Naive thymus-derived CD4-positive, alpha-beta T cell (primary cell): ENCODE measurements at regions not wholly inside any gene's neighbourhood (a gene's known extent, or its start where the extent isn't known, plus 50 kb on each side); places are given as distances from the start of the nearest gene placed in this dataset.

Experiments used
- ATAC-seq: fragments of 150-1000 bp; cut with Tn5 transposase; 2 replicates; pipeline ENCODE4 v1.10.0; 2021; ENCODE audit warnings: mild to moderate bottlenecking, moderate library complexity
- CTCF ChIA-PET: fragments of 350-600 bp; sonication (Branson Sonifier 250); formaldehyde crosslinking; loops from one replicate; lab custom pipeline; 2021; ENCODE audit warnings: antibody characterized with exemption; lab: Charles Lee
- POLR2A ChIA-PET: fragments of 350-600 bp; sonication (Branson Sonifier 250); formaldehyde crosslinking; loops from one replicate; lab custom pipeline; 2021; ENCODE audit warnings: antibody characterized with exemption, inconsistent platforms; lab: Charles Lee
- DNase-seq, 9 donors: peaks; one replicate each; pipeline versions ENCODE4 v3.0.0 to v3.0.0-alpha.2; 2020 to 2022; ENCODE audit warnings: mixed read lengths in 1 of 9
- H3K27ac ChIP-seq: one replicate; pipeline ENCODE4 v1.7.0; 2013; ENCODE audit warnings: mild to moderate bottlenecking, low read depth, low read length, moderate library complexity
- H3K27me3 ChIP-seq, 2 donors: one replicate each; pipeline ENCODE4 v1.7.0; 2013; ENCODE audit warnings: low read length in 2 of 2, mild to moderate bottlenecking in 2 of 2, moderate library complexity in 2 of 2; ENCODE audit not compliant: control insufficient read depth in 2 of 2, insufficient read depth in 2 of 2
- H3K36me3 ChIP-seq, 3 experiments: 1 replicate in 2 of 3; 2 replicates in 1 of 3; pipeline ENCODE4 v1.7.0; 2013; ENCODE audit warnings: low read length in 3 of 3, mild to moderate bottlenecking in 3 of 3, moderate library complexity in 1 of 3; ENCODE audit not compliant: insufficient read depth in 3 of 3, control insufficient read depth in 2 of 3
- H3K4me1 ChIP-seq, 2 donors: one replicate each; pipeline ENCODE4 v1.7.0; 2013; ENCODE audit warnings: low read length in 2 of 2, mild to moderate bottlenecking in 2 of 2, moderate library complexity in 1 of 2; ENCODE audit not compliant: control insufficient read depth in 2 of 2, insufficient read depth in 2 of 2
- H3K4me3 ChIP-seq: 2 replicates; pipeline ENCODE4 v1.7.0; 2013; ENCODE audit warnings: mild to moderate bottlenecking, low read length
- H3K9me3 ChIP-seq, 3 experiments: 1 replicate in 2 of 3; 2 replicates in 1 of 3; pipeline ENCODE4 v1.7.0; 2013; ENCODE audit warnings: low read length in 3 of 3; ENCODE audit not compliant: control insufficient read depth in 2 of 3
- H3K27ac Mint-ChIP-seq, 9 donors: one replicate each; pipeline ENCODE4 v1.8.0; 2020 to 2022; ENCODE audit warnings: mixed read lengths in 9 of 9, mild to moderate bottlenecking in 8 of 9, moderate library complexity in 5 of 9, inconsistent platforms in 2 of 9
- H3K27me3 Mint-ChIP-seq, 5 donors: one replicate each; pipeline ENCODE4 v1.8.0; 2021 to 2022; ENCODE audit warnings: mixed read lengths in 5 of 5, mild to moderate bottlenecking in 1 of 5
- H3K36me3 Mint-ChIP-seq, 5 donors: one replicate each; pipeline ENCODE4 v1.8.0; 2020 to 2022; ENCODE audit warnings: mixed read lengths in 5 of 5, mild to moderate bottlenecking in 3 of 5, inconsistent platforms in 1 of 5
- H3K4me1 Mint-ChIP-seq, 7 donors: one replicate each; pipeline ENCODE4 v1.8.0; 2020 to 2022; ENCODE audit warnings: mixed read lengths in 7 of 7, mild to moderate bottlenecking in 3 of 7, inconsistent platforms in 1 of 7
- H3K4me3 Mint-ChIP-seq, 10 donors: one replicate each; pipeline ENCODE4 v1.8.0; 2020 to 2022; ENCODE audit warnings: mild to moderate bottlenecking in 10 of 10, mixed read lengths in 10 of 10, moderate library complexity in 6 of 10, inconsistent platforms in 2 of 10
- H3K9me3 Mint-ChIP-seq, 11 donors: one replicate each; pipeline ENCODE4 v1.8.0; 2020 to 2022; ENCODE audit warnings: mixed read lengths in 11 of 11, mild to moderate bottlenecking in 4 of 11, inconsistent platforms in 1 of 11, moderate library complexity in 1 of 11
- intact Hi-C, 2 donors: fragments of 100-400 bp; cut with micrococcal nuclease; formaldehyde crosslinking; loops; one replicate each; pipeline ENCODE4 v1.15.1; 2023

DNA sequence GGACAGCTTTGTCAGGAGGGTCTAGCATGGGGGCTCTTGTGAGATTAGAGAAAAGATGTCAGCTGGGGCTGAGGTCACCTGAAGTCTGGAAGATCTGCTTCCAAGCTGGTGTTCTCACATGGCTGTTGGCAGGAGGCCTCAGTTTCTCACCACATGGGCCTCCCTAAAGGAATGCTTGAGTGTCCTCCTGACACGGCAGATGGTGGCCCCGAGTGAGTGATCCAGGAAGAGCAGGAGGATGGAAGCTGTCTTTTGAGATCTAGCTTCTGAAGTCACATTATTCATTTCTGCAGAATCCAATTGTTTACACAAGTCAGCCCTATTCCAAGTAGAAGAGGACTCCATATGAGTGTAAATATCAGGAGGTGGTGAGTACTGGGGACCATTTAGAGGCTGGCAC lies 344.0 kb upstream of the PROK2 start:
- ChIA-PET POLR2A (no interaction called here), CTCF (no interaction called here)
- intact Hi-C loops, result no loop called here
- Mint-ChIP-seq H3K27ac (no peak overlapping the region), H3K4me3 (no peak overlapping the region), H3K4me1 (peaks cover 0 to 2% (median 0%) of the 10 kb centered on the region in 7 donors), H3K36me3 (peaks cover 0 to 2% (median 0%) of the 10 kb centered on the region in 5 donors), H3K9me3 (peaks cover 0 to 4% (median 0%) of the 10 kb centered on the region in 11 donors), H3K27me3 (peaks cover 0 to 7% (median 0%) of the 10 kb centered on the region in 5 donors)
- no peak overlapping the region for H3K27ac ChIP-seq
- H3K4me1 ChIP-seq, result no peaks in the 10 kb centered on the region
- no peaks in the 10 kb centered on the region for H3K27me3 ChIP-seq
- ATAC-seq (no peak), DNase-seq (no peak)
- no peaks in the 10 kb centered on the region for H3K9me3 ChIP-seq
- H3K36me3 ChIP-seq, result no peaks in the 10 kb centered on the region
- no peak overlapping the region for H3K4me3 ChIP-seq

DNA sequence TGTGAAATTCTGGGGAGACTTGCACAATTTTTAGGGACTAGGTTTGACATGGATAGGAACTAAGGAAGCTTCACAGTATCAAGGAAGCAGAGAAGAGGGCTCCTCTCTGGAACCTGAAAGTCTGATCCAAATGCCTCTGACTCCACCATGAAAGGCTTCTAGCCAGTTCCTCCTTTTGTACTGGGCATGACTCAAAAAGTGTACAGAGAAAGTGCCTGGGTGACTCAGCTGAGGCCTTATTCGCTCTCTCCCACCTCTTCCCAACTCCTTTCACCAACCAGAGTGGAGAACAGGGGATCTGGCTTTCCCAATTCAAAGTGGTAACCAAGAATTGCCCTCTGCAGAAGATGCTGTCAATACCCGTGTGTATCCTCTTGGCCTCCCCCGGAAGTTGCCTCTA lies 342.9 kb upstream of the PROK2 start:
- Histone ChIP-seq H3K27ac (no peak overlapping the region), H3K36me3 (no peaks in the 10 kb centered on the region), H3K4me3 (no peak overlapping the region), H3K9me3 (no peaks in the 10 kb centered on the region), H3K4me1 (no peaks in the 10 kb centered on the region), H3K27me3 (no peaks in the 10 kb centered on the region)
- Mint-ChIP-seq H3K9me3 (peaks cover 0 to 4% (median 0%) of the 10 kb centered on the region in 11 donors), H3K4me3 (no peak overlapping the region), H3K4me1 (no peaks in the 10 kb centered on the region), H3K27ac (no peak overlapping the region), H3K36me3 (no peaks in the 10 kb centered on the region), H3K27me3 (peaks cover 0 to 4% (median 0%) of the 10 kb centered on the region in 5 donors)
- DNase-seq, result no peak
- intact Hi-C loops, result no loop called here
- CTCF ChIA-PET, result no interaction called here
- peak; percentile 73 for ATAC-seq
- POLR2A ChIA-PET, result no interaction called here

DNA sequence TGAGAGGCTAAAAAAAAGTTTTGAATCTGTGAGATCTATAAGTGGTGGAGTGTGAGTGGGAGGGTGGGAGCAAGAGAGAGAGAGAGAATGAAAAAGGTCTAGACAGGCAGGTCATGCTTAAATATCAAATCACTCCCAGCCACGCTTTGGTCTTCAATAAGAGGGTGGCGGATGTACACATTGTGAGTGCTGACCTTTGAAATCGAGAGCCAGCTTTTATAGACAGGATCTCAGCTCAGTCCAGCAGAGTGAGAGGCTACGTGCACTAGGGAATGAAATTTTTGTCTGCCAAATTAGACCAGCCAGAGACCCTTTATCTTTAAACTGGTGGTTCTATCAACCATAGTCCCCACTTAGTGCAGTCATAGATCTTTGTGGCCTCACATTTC lies 342.3 kb upstream of the PROK2 start:
- intact Hi-C loops, result no loop called here
- CTCF ChIA-PET, result no interaction called here
- no peak overlapping the region for H3K4me3 Mint-ChIP-seq
- H3K9me3 Mint-ChIP-seq, result peaks cover 0 to 4% (median 0%) of the 10 kb centered on the region in 11 donors
- no peaks in the 10 kb centered on the region for H3K9me3 ChIP-seq
- POLR2A ChIA-PET, result no interaction called here
- H3K36me3 ChIP-seq, result no peaks in the 10 kb centered on the region
- H3K27me3 ChIP-seq, result no peaks in the 10 kb centered on the region
- ATAC-seq (no peak), DNase-seq (no peak)
- no peaks in the 10 kb centered on the region for H3K4me1 Mint-ChIP-seq
- H3K27ac Mint-ChIP-seq, result no peak overlapping the region
- H3K27ac ChIP-seq, result no peak overlapping the region
- H3K4me1 ChIP-seq, result no peaks in the 10 kb centered on the region
- no peak overlapping the region for H3K4me3 ChIP-seq
- H3K27me3 Mint-ChIP-seq, result peaks cover 0 to 4% (median 0%) of the 10 kb centered on the region in 5 donors
- no peaks in the 10 kb centered on the region for H3K36me3 Mint-ChIP-seq

- Histone ChIP-seq H3K36me3 (no peaks in the 10 kb centered on the region), H3K4me1 (no peaks in the 10 kb centered on the region), H3K27me3 (no peaks in the 10 kb centered on the region), H3K9me3 (no peaks in the 10 kb centered on the region), H3K4me3 (no peak overlapping the region), H3K27ac (no peak overlapping the region)
- ChIA-PET POLR2A (no interaction called here), CTCF (no interaction called here)
- DNase-seq (no peak), ATAC-seq (no peak)
- Mint-ChIP-seq H3K9me3 (peaks cover 0 to 4% (median 0%) of the 10 kb centered on the region in 11 donors), H3K4me1 (no peaks in the 10 kb centered on the region), H3K27me3 (peaks cover 0 to 4% (median 0%) of the 10 kb centered on the region in 5 donors), H3K36me3 (no peaks in the 10 kb centered on the region), H3K4me3 (no peak overlapping the region), H3K27ac (no peak overlapping the region)
- intact Hi-C loops, result no loop called here
These were observed 341.7 kb upstream of the PROK2 start for GRCh38 chr3:72126441-72127223.

- DNase-seq (no peak), ATAC-seq (no peak)
- H3K27me3 ChIP-seq, result no peaks in the 10 kb centered on the region
- POLR2A ChIA-PET, result no interaction called here
- H3K36me3 Mint-ChIP-seq, result no peaks in the 10 kb centered on the region
- no peaks in the 10 kb centered on the region for H3K4me1 ChIP-seq
- H3K4me3 ChIP-seq, result no peak overlapping the region
- no peak overlapping the region for H3K4me3 Mint-ChIP-seq
- no peaks in the 10 kb centered on the region for H3K9me3 ChIP-seq
- H3K27ac Mint-ChIP-seq, result no peak overlapping the region
- no peaks in the 10 kb centered on the region for H3K4me1 Mint-ChIP-seq
- no peak overlapping the region for H3K27ac ChIP-seq
- H3K9me3 Mint-ChIP-seq, result peaks cover 0 to 1% (median 0%) of the 10 kb centered on the region in 11 donors
- peaks cover 0 to 4% (median 0%) of the 10 kb centered on the region in 5 donors for H3K27me3 Mint-ChIP-seq
- intact Hi-C loops, result no loop called here
- CTCF ChIA-PET, result no interaction called here
- H3K36me3 ChIP-seq, result no peaks in the 10 kb centered on the region
These were observed 339.0 kb upstream of the PROK2 start for GRCh38 chr3:72123908-72124441.

DNA sequence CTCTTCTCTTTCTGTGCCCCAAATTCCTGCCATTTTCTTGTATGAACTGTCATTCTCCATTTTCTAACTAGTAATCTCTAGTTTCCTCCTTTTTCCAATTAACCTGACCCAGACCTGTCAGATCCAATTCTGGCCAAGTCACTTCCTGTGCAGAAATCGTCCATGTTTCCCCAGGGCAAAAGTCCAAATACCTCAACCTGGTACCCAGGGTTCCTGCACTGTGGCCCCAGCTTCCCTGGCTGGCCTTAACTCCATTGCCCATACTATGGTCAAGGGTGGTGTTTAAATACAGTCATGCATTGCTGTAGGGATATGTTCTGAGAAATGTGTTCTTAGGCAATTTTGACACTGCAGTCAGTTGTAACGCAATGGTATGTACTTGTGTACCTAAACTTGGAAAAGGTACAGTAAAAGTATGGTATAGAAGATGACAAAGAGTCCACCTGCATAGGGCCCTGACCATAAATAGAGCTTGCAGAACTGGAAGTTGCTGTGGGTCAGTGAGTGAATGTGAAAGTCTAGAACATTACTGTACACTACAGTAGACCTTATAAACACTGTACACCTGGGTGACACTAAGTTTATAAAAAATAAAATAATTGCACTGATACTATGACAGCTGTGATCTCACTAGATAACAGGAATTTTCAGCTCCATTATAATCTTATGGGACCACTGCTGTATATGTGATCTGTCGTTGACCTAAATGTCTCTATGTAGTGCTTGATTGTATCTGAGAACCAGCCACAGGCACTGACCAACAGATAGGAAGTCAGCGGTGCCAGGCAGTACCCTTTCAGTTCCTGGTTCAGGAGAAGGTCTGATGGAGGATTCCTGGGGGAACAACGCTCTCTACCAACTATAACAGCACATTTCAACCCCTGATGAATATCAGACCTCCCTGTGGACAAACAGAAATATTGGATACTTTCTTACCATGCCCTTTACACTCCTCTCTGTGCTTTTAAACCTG lies 336.1 kb upstream of the PROK2 start:
- no peaks in the 10 kb centered on the region for H3K36me3 Mint-ChIP-seq
- H3K4me1 Mint-ChIP-seq, result no peaks in the 10 kb centered on the region
- ATAC-seq (peak; percentile 41), DNase-seq (no peak)
- peaks cover 0 to 1% (median 0%) of the 10 kb centered on the region in 11 donors for H3K9me3 Mint-ChIP-seq
- H3K27ac Mint-ChIP-seq, result no peak overlapping the region
- H3K4me1 ChIP-seq, result no peaks in the 10 kb centered on the region
- no peak overlapping the region for H3K4me3 Mint-ChIP-seq
- ChIA-PET POLR2A (no interaction called here), CTCF (interaction anchor here (0.6 kb wide), 1 partner anchor 697 kb away, joined by 3 read pairs; no protein-coding TSS in a partner anchor)
- H3K27me3 Mint-ChIP-seq, result no peaks in the 10 kb centered on the region
- H3K27me3 ChIP-seq, result no peaks in the 10 kb centered on the region
- intact Hi-C loops, result no loop called here
- no peaks in the 10 kb centered on the region for H3K9me3 ChIP-seq
- no peaks in the 10 kb centered on the region for H3K36me3 ChIP-seq
- no peak overlapping the region for H3K27ac ChIP-seq
- H3K4me3 ChIP-seq, result no peak overlapping the region
